Neuronal stem cell (in vitro differentiated cells): ENCODE measurements at regions not wholly inside any gene's neighbourhood (a gene's known extent, or its start where the extent isn't known, plus 50 kb on each side); places are given as distances from the start of the nearest gene placed in this dataset.
"Not testable (repeated sequence)": the region's sequence is repeated elsewhere in the genome, so short reads cannot be mapped to it uniquely, and the experiment has no call there.

Experiments
- DNase-seq: peaks from one replicate; pipeline ENCODE4 v3.0.0-alpha.2; 2013; ENCODE audit warnings: low spot score
- H2AFZ ChIP-seq: one replicate; pipeline ENCODE4 v1.6.1; 2013; ENCODE audit warnings: mild to moderate bottlenecking, low read length, inconsistent platforms
- H2AK5ac ChIP-seq: 2 replicates; pipeline ENCODE4 v1.6.1; 2013; ENCODE audit warnings: low read depth, mild to moderate bottlenecking, inconsistent platforms, low read length, moderate library complexity, mixed read lengths
- H2BK120ac ChIP-seq: 2 replicates; pipeline ENCODE4 v1.6.1; 2013; ENCODE audit warnings: low read depth, mild to moderate bottlenecking, inconsistent platforms, low read length, moderate library complexity, mixed read lengths
- H2BK12ac ChIP-seq: one replicate; pipeline ENCODE4 v1.6.1; 2013; ENCODE audit warnings: low read length, inconsistent platforms
- H2BK15ac ChIP-seq: 2 replicates; pipeline ENCODE4 v1.6.1; 2013; ENCODE audit warnings: mild to moderate bottlenecking, low read length, inconsistent platforms, mixed read lengths
- H2BK5ac ChIP-seq: one replicate; pipeline ENCODE4 v1.6.1; 2013; ENCODE audit warnings: inconsistent platforms, mild to moderate bottlenecking, low read length, moderate library complexity
- H3K14ac ChIP-seq: one replicate; pipeline ENCODE4 v1.6.1; 2013; ENCODE audit warnings: low read length, inconsistent platforms
- H3K18ac ChIP-seq: 2 replicates; pipeline ENCODE4 v1.6.1; 2013; ENCODE audit warnings: low read length, inconsistent platforms
- H3K23ac ChIP-seq: 2 replicates; pipeline ENCODE4 v1.6.1; 2013; ENCODE audit warnings: low read depth, mild to moderate bottlenecking, mixed read lengths, low read length, inconsistent platforms; ENCODE audit not compliant: poor library complexity
- H3K27ac ChIP-seq: replicated peaks from 3 replicates; pipeline ENCODE4 v1.5.1; 2013; ENCODE audit warnings: low read length, inconsistent platforms
- H3K27me3 ChIP-seq, 3 experiments: 2 replicates each; pipeline ENCODE4 v1.6.1; 2013; ENCODE audit warnings: low read length in 3 of 3, mild to moderate bottlenecking in 2 of 3, inconsistent platforms in 1 of 3, low read depth in 1 of 3, mixed read lengths in 1 of 3, moderate library complexity in 1 of 3; ENCODE audit not compliant: control insufficient read depth in 3 of 3, insufficient read depth in 3 of 3
- H3K36me3 ChIP-seq, 2 donors: replicated peaks in 1 of 2; 2 replicates each; pipeline ENCODE4 v1.6.1; 2013; ENCODE audit warnings: low read length in 2 of 2; ENCODE audit not compliant: control insufficient read depth in 2 of 2, insufficient read depth in 2 of 2
- H3K4ac ChIP-seq: 2 replicates; pipeline ENCODE4 v1.6.1; 2013; ENCODE audit warnings: inconsistent platforms, mild to moderate bottlenecking, low read length, moderate library complexity
- H3K4me1 ChIP-seq, 2 donors: 1 replicate in 1 of 2; 2 replicates in 1 of 2; pipeline ENCODE4 v1.6.1; 2013; ENCODE audit warnings: low read length in 2 of 2, low read depth in 1 of 2; ENCODE audit not compliant: control insufficient read depth in 2 of 2, insufficient read depth in 1 of 2
- H3K4me2 ChIP-seq: one replicate; pipeline ENCODE4 v1.6.1; 2013; ENCODE audit warnings: mild to moderate bottlenecking, low read length, inconsistent platforms; ENCODE audit not compliant: insufficient read depth, poor library complexity, severe bottlenecking
- H3K4me3 ChIP-seq, 2 donors: 2 replicates each; pipeline ENCODE4 v1.5.1; 2013; ENCODE audit warnings: low read length in 2 of 2, mild to moderate bottlenecking in 2 of 2, inconsistent platforms in 1 of 2, moderate library complexity in 1 of 2
- H3K79me1 ChIP-seq: one replicate; pipeline ENCODE4 v1.6.1; 2013; ENCODE audit warnings: low read depth, mild to moderate bottlenecking, inconsistent platforms, low read length, moderate library complexity
- H3K9ac ChIP-seq: one replicate; pipeline ENCODE4 v1.6.1; 2013; ENCODE audit warnings: mild to moderate bottlenecking, low read depth, low read length, inconsistent platforms; ENCODE audit not compliant: poor library complexity
- H3K9me3 ChIP-seq, 2 donors: replicated peaks in 1 of 2; 2 replicates each; pipeline versions ENCODE3 to v1.6.1; 2013; ENCODE audit warnings: low read length in 2 of 2, mild to moderate bottlenecking in 2 of 2, inconsistent platforms in 1 of 2, low read depth in 1 of 2, mixed read lengths in 1 of 2, moderate library complexity in 1 of 2; ENCODE audit not compliant: control insufficient read depth in 2 of 2, insufficient read depth in 1 of 2
- H4K8ac ChIP-seq: one replicate; pipeline ENCODE4 v1.6.1; 2013; ENCODE audit warnings: low read depth, mild to moderate bottlenecking, inconsistent platforms, low read length, moderate library complexity
- H4K91ac ChIP-seq: one replicate; pipeline ENCODE4 v1.6.1; 2013; ENCODE audit warnings: low read length, low read depth, mild to moderate bottlenecking, inconsistent platforms; ENCODE audit not compliant: poor library complexity
- WGBS, 2 donors: extraction: QIAGEN DNeasy Blood & Tissue Kit; methylation state at CpG; one replicate each; pipeline ENCODE4 v1.1.7; 2013; ENCODE audit warnings: missing lambda C conversion rate in 2 of 2, mixed read lengths in 1 of 2; ENCODE audit not compliant: insufficient read length in 2 of 2, insufficient replicate concordance in 1 of 2; ENCODE audit errors: extremely low coverage in 2 of 2; 5-methylcytosine and 5-hydroxymethylcytosine counted together

GRCh38 chr13:59407251-59407650 lies 756.5 kb downstream of the DIAPH3 start:
- H3K18ac ChIP-seq, H3K9ac ChIP-seq, DNase-seq, H3K4ac ChIP-seq, H3K79me1 ChIP-seq, H2BK120ac ChIP-seq, H3K4me2 ChIP-seq, H2BK5ac ChIP-seq, H3K23ac ChIP-seq, H2BK12ac ChIP-seq, H3K36me3 ChIP-seq, H3K14ac ChIP-seq, H3K9me3 ChIP-seq, H4K8ac ChIP-seq, H2BK15ac ChIP-seq, H2AK5ac ChIP-seq, H4K91ac ChIP-seq, H3K27ac ChIP-seq, H3K27me3 ChIP-seq, H3K4me1 ChIP-seq, H3K4me3 ChIP-seq, H2AFZ ChIP-seq: not testable (repeated sequence)
- WGBS, 2 donors = no CpG with 5 or more reads among the region's 2 CpGs

GRCh38 chr13:59408738-59409137 lies 755.0 kb downstream of the DIAPH3 start:
- Histone ChIP-seq H2BK12ac (no peak overlapping the region), H3K27me3 (no peaks in the 10 kb centered on the region), H3K9me3 (peaks cover 0 to 3% of the 10 kb centered on the region in 2 donors), H2BK5ac (no peak overlapping the region), H3K79me1 (no peaks in the 10 kb centered on the region), H3K18ac (no peak overlapping the region), H2AFZ (no peak overlapping the region), H3K4me3 (no peak overlapping the region), H2BK15ac (no peak overlapping the region), H4K8ac (no peak overlapping the region), H3K14ac (no peak overlapping the region), H3K4me1 (peaks cover 0 to 11% of the 10 kb centered on the region in 2 donors), H3K9ac (no peak overlapping the region), H4K91ac (no peak overlapping the region), H3K4me2 (no peak overlapping the region), H3K4ac (no peak overlapping the region), H2BK120ac (no peak overlapping the region), H2AK5ac (no peak overlapping the region), H3K27ac (no peak overlapping the region), H3K23ac (no peak overlapping the region), H3K36me3 (no peaks in the 10 kb centered on the region)
- no CpG with 5 or more reads among the region's 5 CpGs for WGBS, 2 donors
- no peak for DNase-seq

- peaks cover 0 to 11% of the 10 kb centered on the region in 2 donors for H3K4me1 ChIP-seq
- no peak overlapping the region for H3K9ac ChIP-seq
- H3K79me1 ChIP-seq = no peaks in the 10 kb centered on the region
- no peak overlapping the region for H2BK15ac ChIP-seq
- H2BK120ac ChIP-seq = no peak overlapping the region
- no peak overlapping the region for H4K91ac ChIP-seq
- no peak overlapping the region for H2BK5ac ChIP-seq
- no peak overlapping the region for H3K23ac ChIP-seq
- H4K8ac ChIP-seq = no peak overlapping the region
- H3K14ac ChIP-seq = no peak overlapping the region
- no peak overlapping the region for H3K4me2 ChIP-seq
- H3K27ac ChIP-seq = no peak overlapping the region
- H3K9me3 ChIP-seq = peaks cover 0 to 3% of the 10 kb centered on the region in 2 donors
- H3K4me3 ChIP-seq = no peak overlapping the region
- WGBS, 2 donors = no CpG with 5 or more reads among the region's 2 CpGs
- no peak overlapping the region for H3K4ac ChIP-seq
- H2BK12ac ChIP-seq = no peak overlapping the region
- H3K18ac ChIP-seq = no peak overlapping the region
- H3K27me3 ChIP-seq = no peaks in the 10 kb centered on the region
- peak overlapping the region; percentile 25 for H2AFZ ChIP-seq
- no peak for DNase-seq
- H2AK5ac ChIP-seq = no peak overlapping the region
- H3K36me3 ChIP-seq = no peaks in the 10 kb centered on the region
Observed at GRCh38 chr13:59409211-59409610, 754.5 kb downstream of the DIAPH3 start.

- peaks cover 0 to 3% of the 10 kb centered on the region in 2 donors for H3K9me3 ChIP-seq
- H3K27ac ChIP-seq = no peak overlapping the region
- no peak overlapping the region for H2AK5ac ChIP-seq
- H3K4me3 ChIP-seq = no peak overlapping the region
- no peaks in the 10 kb centered on the region for H3K27me3 ChIP-seq
- no peaks in the 10 kb centered on the region for H3K36me3 ChIP-seq
- no peak overlapping the region for H2BK120ac ChIP-seq
- no peak overlapping the region for H3K4me2 ChIP-seq
- H3K18ac ChIP-seq = no peak overlapping the region
- H3K14ac ChIP-seq = no peak overlapping the region
- no peaks in the 10 kb centered on the region for H3K79me1 ChIP-seq
- H2BK5ac ChIP-seq = no peak overlapping the region
- no peak overlapping the region for H4K8ac ChIP-seq
- no peak overlapping the region for H4K91ac ChIP-seq
- H2BK12ac ChIP-seq = no peak overlapping the region
- H3K23ac ChIP-seq = no peak overlapping the region
- H3K4me1 ChIP-seq = peaks cover 0 to 11% of the 10 kb centered on the region in 2 donors
- no peak overlapping the region for H3K9ac ChIP-seq
- no peak overlapping the region for H2AFZ ChIP-seq
- no peak overlapping the region for H2BK15ac ChIP-seq
- no CpG with 5 or more reads among the region's 8 CpGs for WGBS, 2 donors
- no peak overlapping the region for H3K4ac ChIP-seq
- no peak for DNase-seq
Observed at GRCh38 chr13:59409634-59410200, 754.0 kb downstream of the DIAPH3 start.
